ENCODE measurements at regions not wholly inside any gene's neighbourhood (a gene's known extent, or its start where the extent isn't known, plus 50 kb on each side); places are given as distances from the start of the nearest gene placed in this dataset.
"Not testable (repeated sequence)": the region's sequence is repeated elsewhere in the genome, so short reads cannot be mapped to it uniquely, and the experiment has no call there.

GRCh38 chr2:48204750-48205136 lies 109.7 kb upstream of the FOXN2 start:
- Histone ChIP-seq H3K9me3 (ENCODE audit: control insufficient read depth, low read depth, low read length) (no peaks in the 10 kb centered on the region), H3K4me3 (ENCODE audit: control insufficient read depth in 2 of 3, extremely low read depth in 1 of 3, insufficient read depth in 2 of 3, low read depth in 1 of 3, low read length in 3 of 3) (no peak overlapping the region), H3K27ac (ENCODE audit: control insufficient read depth, insufficient read depth, low read length) (no peak overlapping the region), H3K79me2 (ENCODE audit: control insufficient read depth, insufficient read depth, low read length) (no peaks in the 10 kb centered on the region), H3K4me2 (ENCODE audit: control insufficient read depth, extremely low read depth, insufficient read depth, low read depth, low read length) (no peak overlapping the region), H3K9ac (ENCODE audit: control insufficient read depth, extremely low read depth, insufficient read depth, low read length) (no peak overlapping the region), H3K36me3 (ENCODE audit: control insufficient read depth in 2 of 2, extremely low read depth in 1 of 2, insufficient read depth in 2 of 2, low read length in 2 of 2) (no peaks in the 10 kb centered on the region), H4K20me1 (ENCODE audit: control insufficient read depth, extremely low read depth, insufficient read depth, low read length) (no peaks in the 10 kb centered on the region), H3K9me1 (ENCODE audit: control insufficient read depth, extremely low read depth, insufficient read depth, low read length) (no peaks in the 10 kb centered on the region), H3K4me1 (ENCODE audit: control insufficient read depth, extremely low read depth, insufficient read depth, low read length) (peaks cover 15% of the 10 kb centered on the region), H2AFZ (ENCODE audit: control insufficient read depth, low read length) (no peak overlapping the region), H3K27me3 (ENCODE audit: control insufficient read depth, extremely low read depth, insufficient read depth, low read length) (no peaks in the 10 kb centered on the region)
- TF ChIP-seq CTCF (optimal IDR thresholded peaks at IDR 0.05 in 1 of 3, IDR thresholded peaks at IDR 0.05 in 1 of 3, conservative IDR thresholded peaks at IDR 0.05 in 1 of 3; ENCODE audit: extremely low read depth in 1 of 3, insufficient read depth in 2 of 3, low read length in 3 of 3) (no peak), EZH2 (IDR thresholded peaks at IDR 0.05; ENCODE audit: low read length) (no peak)
- no peak for FAIRE-seq
- no peak for DNase-seq (ENCODE audit: low read depth, low spot score)
- dilution Hi-C loops (cut with MboI; ENCODE audit: extremely low pct_ligation_motif_present, low sequenced_read_pairs) = no loop called here

- H3K9ac ChIP-seq (ENCODE audit: control insufficient read depth, extremely low read depth, insufficient read depth, low read length) = no peak overlapping the region
- FAIRE-seq = no peak
- peak in 1 of 3 experiments; percentile 11 for TF ChIP-seq CTCF (optimal IDR thresholded peaks at IDR 0.05 in 1 of 3, IDR thresholded peaks at IDR 0.05 in 1 of 3, conservative IDR thresholded peaks at IDR 0.05 in 1 of 3; ENCODE audit: extremely low read depth in 1 of 3, insufficient read depth in 2 of 3, low read length in 3 of 3)
- TF ChIP-seq EZH2 (IDR thresholded peaks at IDR 0.05; ENCODE audit: low read length) = no peak
Measured at GRCh38 chr2:48205137-48205798, 109.2 kb upstream of the FOXN2 start.

GRCh38 chr2:48206056-48206656 lies 108.3 kb upstream of the FOXN2 start:
- H3K9me3 ChIP-seq (ENCODE audit: control insufficient read depth, low read depth, low read length); H2AFZ ChIP-seq (ENCODE audit: control insufficient read depth, low read length); H3K4me2 ChIP-seq (ENCODE audit: control insufficient read depth, extremely low read depth, insufficient read depth, low read depth, low read length); H3K79me2 ChIP-seq (ENCODE audit: control insufficient read depth, insufficient read depth, low read length); FAIRE-seq; H3K9me1 ChIP-seq (ENCODE audit: control insufficient read depth, extremely low read depth, insufficient read depth, low read length); dilution Hi-C loops (cut with MboI; ENCODE audit: extremely low pct_ligation_motif_present, low sequenced_read_pairs); H3K36me3 ChIP-seq (ENCODE audit: control insufficient read depth in 2 of 2, extremely low read depth in 1 of 2, insufficient read depth in 2 of 2, low read length in 2 of 2); H3K9ac ChIP-seq (ENCODE audit: control insufficient read depth, extremely low read depth, insufficient read depth, low read length); H4K20me1 ChIP-seq (ENCODE audit: control insufficient read depth, extremely low read depth, insufficient read depth, low read length); H3K4me3 ChIP-seq (ENCODE audit: control insufficient read depth in 2 of 3, extremely low read depth in 1 of 3, insufficient read depth in 2 of 3, low read depth in 1 of 3, low read length in 3 of 3); DNase-seq (ENCODE audit: low read depth, low spot score); H3K27me3 ChIP-seq (ENCODE audit: control insufficient read depth, extremely low read depth, insufficient read depth, low read length); H3K27ac ChIP-seq (ENCODE audit: control insufficient read depth, insufficient read depth, low read length): not testable (repeated sequence)
- peaks cover 15% of the 10 kb centered on the region for H3K4me1 ChIP-seq (ENCODE audit: control insufficient read depth, extremely low read depth, insufficient read depth, low read length)

More at GRCh38 chr2:48205137-48205798, 109.2 kb upstream of the FOXN2 start:
- Histone ChIP-seq H3K36me3 (ENCODE audit: control insufficient read depth in 2 of 2, extremely low read depth in 1 of 2, insufficient read depth in 2 of 2, low read length in 2 of 2) (no peaks in the 10 kb centered on the region), H3K9me3 (ENCODE audit: control insufficient read depth, low read depth, low read length) (no peaks in the 10 kb centered on the region), H3K79me2 (ENCODE audit: control insufficient read depth, insufficient read depth, low read length) (no peaks in the 10 kb centered on the region), H3K4me2 (ENCODE audit: control insufficient read depth, extremely low read depth, insufficient read depth, low read depth, low read length) (no peak overlapping the region), H3K27ac (ENCODE audit: control insufficient read depth, insufficient read depth, low read length) (no peak overlapping the region), H3K27me3 (ENCODE audit: control insufficient read depth, extremely low read depth, insufficient read depth, low read length) (no peaks in the 10 kb centered on the region), H3K4me1 (ENCODE audit: control insufficient read depth, extremely low read depth, insufficient read depth, low read length) (peaks cover 15% of the 10 kb centered on the region), H3K9me1 (ENCODE audit: control insufficient read depth, extremely low read depth, insufficient read depth, low read length) (no peaks in the 10 kb centered on the region), H4K20me1 (ENCODE audit: control insufficient read depth, extremely low read depth, insufficient read depth, low read length) (no peaks in the 10 kb centered on the region), H2AFZ (ENCODE audit: control insufficient read depth, low read length) (no peak overlapping the region), H3K4me3 (ENCODE audit: control insufficient read depth in 2 of 3, extremely low read depth in 1 of 3, insufficient read depth in 2 of 3, low read depth in 1 of 3, low read length in 3 of 3) (no peak overlapping the region)
- dilution Hi-C loops (cut with MboI; ENCODE audit: extremely low pct_ligation_motif_present, low sequenced_read_pairs) = no loop called here
- no peak for DNase-seq (ENCODE audit: low read depth, low spot score)
